SK-N-SH (cell line): ENCODE measurements at regions not wholly inside any gene's neighbourhood (a gene's known extent, or its start where the extent isn't known, plus 50 kb on each side); places are given as distances from the start of the nearest gene placed in this dataset.

Experiments used
- CTCF ChIP-seq: fragments of 200-600 bp; sonication (generic); IDR thresholded peaks from 2 replicates; pipeline ENCODE4 v1.6.1; 2017; ENCODE audit warnings: antibody characterized with exemption, mild to moderate bottlenecking, moderate library complexity
- FOXM1 ChIP-seq: IDR thresholded peaks from 2 replicates; pipeline ENCODE4 v1.4.0; 2012; ENCODE audit warnings: low read depth, mild to moderate bottlenecking
- TF ChIP-seq, protein P1 (sequence below): IDR thresholded peaks from 2 replicates; pipeline ENCODE4 v1.4.0; 2012; ENCODE audit warnings: low read depth, borderline replicate concordance

- TF ChIP-seq, protein P1, sequence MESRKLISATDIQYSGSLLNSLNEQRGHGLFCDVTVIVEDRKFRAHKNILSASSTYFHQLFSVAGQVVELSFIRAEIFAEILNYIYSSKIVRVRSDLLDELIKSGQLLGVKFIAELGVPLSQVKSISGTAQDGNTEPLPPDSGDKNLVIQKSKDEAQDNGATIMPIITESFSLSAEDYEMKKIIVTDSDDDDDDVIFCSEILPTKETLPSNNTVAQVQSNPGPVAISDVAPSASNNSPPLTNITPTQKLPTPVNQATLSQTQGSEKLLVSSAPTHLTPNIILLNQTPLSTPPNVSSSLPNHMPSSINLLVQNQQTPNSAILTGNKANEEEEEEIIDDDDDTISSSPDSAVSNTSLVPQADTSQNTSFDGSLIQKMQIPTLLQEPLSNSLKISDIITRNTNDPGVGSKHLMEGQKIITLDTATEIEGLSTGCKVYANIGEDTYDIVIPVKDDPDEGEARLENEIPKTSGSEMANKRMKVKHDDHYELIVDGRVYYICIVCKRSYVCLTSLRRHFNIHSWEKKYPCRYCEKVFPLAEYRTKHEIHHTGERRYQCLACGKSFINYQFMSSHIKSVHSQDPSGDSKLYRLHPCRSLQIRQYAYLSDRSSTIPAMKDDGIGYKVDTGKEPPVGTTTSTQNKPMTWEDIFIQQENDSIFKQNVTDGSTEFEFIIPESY, result no peak
- TF ChIP-seq CTCF (no peak), FOXM1 (no peak)
These were observed 386.0 kb upstream of the ZEB2 start for GRCh38 chr2:144905956-144906355.
